Prostate gland (tissue), 2 donors: ENCODE measurements at regions not wholly inside any gene's neighbourhood (a gene's known extent, or its start where the extent isn't known, plus 50 kb on each side); places are given as distances from the start of the nearest gene placed in this dataset.

Experiments
- DNase-seq: peaks from one replicate; pipeline ENCODE4 v3.0.0-alpha.2; 2019; ENCODE audit warnings: low spot score
- H3K27ac ChIP-seq, 2 donors: fragments of 200-600 bp; sonication (generic); 2 replicates each; pipeline ENCODE4 v1.5.1; 2017 to 2019
- H3K27me3 ChIP-seq: fragments of 200-600 bp; sonication (generic); replicated peaks from 2 replicates; pipeline ENCODE4 v1.5.1; 2019; ENCODE audit not compliant: insufficient read depth
- H3K36me3 ChIP-seq, 2 donors: fragments of 200-600 bp; sonication (generic); 1 replicate in 1 of 2; 2 replicates in 1 of 2; pipeline versions ENCODE4 v1.5.1 to v1.8.1; 2017 to 2019
- H3K4me1 ChIP-seq: fragments of 200-600 bp; sonication (generic); replicated peaks from 2 replicates; pipeline ENCODE4 v1.5.1; 2019
- H3K4me3 ChIP-seq, 2 donors: fragments of 200-600 bp; sonication (generic); 2 replicates each; pipeline ENCODE4 v1.5.1; 2017 to 2019
- H3K9me3 ChIP-seq: fragments of 200-600 bp; sonication (generic); 2 replicates; pipeline ENCODE4 v1.5.1; 2017
- POLR2A ChIP-seq: fragments of 450-650 bp; IDR thresholded peaks from one replicate; pipeline ENCODE4 v1.6.1; 2016; ENCODE audit warnings: antibody characterized with exemption, mild to moderate bottlenecking
- POLR2AphosphoS5 ChIP-seq: sonication (generic); formaldehyde crosslinking; IDR thresholded peaks from one replicate; pipeline ENCODE4 v1.6.1; 2017; ENCODE audit warnings: antibody characterized with exemption
- WGBS: methylation state at CpG from one replicate; pipeline ENCODE4 v1.1.5; 2018; 5-methylcytosine and 5-hydroxymethylcytosine counted together
- intact Hi-C: fragments of 100-400 bp; cut with DNase I; formaldehyde crosslinking; loops from one replicate; pipeline ENCODE4 v1.14.2; 2022
- TF ChIP-seq, protein P1 (sequence below), 4 experiments: fragments of 200-600 bp in 2 of 4; fragments of 450-650 bp in 2 of 4; sonication (generic) in 2 of 4; IDR thresholded peaks; 1 replicate in 3 of 4; 2 replicates in 1 of 4; pipeline ENCODE4 v1.5.1; 2016 to 2019; ENCODE audit warnings: antibody characterized with exemption in 4 of 4, mild to moderate bottlenecking in 2 of 4, moderate library complexity in 2 of 4

DNA sequence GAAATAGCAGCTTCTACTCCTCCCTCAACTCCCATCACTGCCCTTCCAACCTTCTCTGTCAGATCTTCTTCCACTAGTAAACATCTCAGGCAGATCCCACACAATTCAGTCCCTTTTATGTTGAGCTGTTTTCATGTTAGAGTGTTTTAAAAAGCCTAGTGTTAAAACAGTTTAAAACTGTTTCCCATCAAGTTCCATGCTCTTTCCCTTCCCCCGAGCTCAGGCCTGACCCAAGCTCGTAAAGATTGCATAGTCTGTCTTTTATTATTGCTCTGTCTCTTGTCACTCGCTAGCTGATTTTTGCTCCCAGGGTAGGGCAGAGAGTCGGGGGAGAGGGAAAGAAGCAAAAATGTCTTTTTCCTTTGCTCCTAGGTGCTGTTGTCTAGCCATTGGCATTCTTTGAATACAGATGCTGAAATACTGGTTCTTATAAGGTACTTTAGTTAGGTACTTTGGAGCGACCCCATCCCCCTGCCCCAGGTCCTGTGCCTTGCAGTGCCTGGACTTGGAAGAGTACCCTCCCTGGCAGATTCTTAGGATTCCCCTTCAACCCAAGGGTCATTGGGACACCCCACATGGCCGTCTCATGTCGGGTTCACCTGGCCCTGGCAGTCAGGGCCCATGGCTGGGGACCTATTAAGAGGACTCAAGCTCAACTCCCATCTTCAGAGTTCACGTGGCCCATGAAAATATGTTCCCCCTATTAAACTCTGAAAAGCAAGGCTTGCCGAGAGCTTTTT lies 101.2 kb upstream of the ARMC2 start:
- Histone ChIP-seq H3K4me1 (no peaks in the 10 kb centered on the region), H3K9me3 (no peaks in the 10 kb centered on the region), H3K36me3 (no peaks in the 10 kb centered on the region), H3K27me3 (no peaks in the 10 kb centered on the region), H3K4me3 (no peak overlapping the region), H3K27ac (no peak overlapping the region)
- intact Hi-C loops, result no loop called here
- 75% methylated on average over 9 of the region's 9 CpGs for WGBS
- DNase-seq, result no peak
- TF ChIP-seq POLR2AphosphoS5, result no peak
- no peak for TF ChIP-seq POLR2A
- TF ChIP-seq, protein P1, sequence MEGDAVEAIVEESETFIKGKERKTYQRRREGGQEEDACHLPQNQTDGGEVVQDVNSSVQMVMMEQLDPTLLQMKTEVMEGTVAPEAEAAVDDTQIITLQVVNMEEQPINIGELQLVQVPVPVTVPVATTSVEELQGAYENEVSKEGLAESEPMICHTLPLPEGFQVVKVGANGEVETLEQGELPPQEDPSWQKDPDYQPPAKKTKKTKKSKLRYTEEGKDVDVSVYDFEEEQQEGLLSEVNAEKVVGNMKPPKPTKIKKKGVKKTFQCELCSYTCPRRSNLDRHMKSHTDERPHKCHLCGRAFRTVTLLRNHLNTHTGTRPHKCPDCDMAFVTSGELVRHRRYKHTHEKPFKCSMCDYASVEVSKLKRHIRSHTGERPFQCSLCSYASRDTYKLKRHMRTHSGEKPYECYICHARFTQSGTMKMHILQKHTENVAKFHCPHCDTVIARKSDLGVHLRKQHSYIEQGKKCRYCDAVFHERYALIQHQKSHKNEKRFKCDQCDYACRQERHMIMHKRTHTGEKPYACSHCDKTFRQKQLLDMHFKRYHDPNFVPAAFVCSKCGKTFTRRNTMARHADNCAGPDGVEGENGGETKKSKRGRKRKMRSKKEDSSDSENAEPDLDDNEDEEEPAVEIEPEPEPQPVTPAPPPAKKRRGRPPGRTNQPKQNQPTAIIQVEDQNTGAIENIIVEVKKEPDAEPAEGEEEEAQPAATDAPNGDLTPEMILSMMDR (IDR thresholded peaks at IDR 0.05), result no peak

DNA sequence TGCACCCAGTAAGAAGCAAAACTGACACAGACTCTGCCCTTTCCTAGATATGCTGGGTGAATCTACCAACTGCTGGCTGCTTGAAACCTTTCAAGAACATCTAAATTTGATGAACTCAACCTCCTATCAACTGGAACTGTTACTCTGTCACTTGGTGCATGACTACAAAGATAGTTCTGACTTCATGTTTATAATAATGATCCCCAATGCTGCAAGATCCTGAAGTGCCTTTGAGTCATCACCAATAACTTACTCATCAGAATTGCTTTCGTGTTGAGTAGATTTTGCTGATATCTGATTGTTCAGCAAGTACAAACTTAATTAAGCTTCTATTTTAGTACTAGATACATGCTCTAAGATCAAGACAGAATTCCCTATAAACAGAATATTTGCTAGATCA lies 100.2 kb upstream of the ARMC2 start:
- TF ChIP-seq, protein P1 (IDR thresholded peaks at IDR 0.05), result no peak
- no peak for TF ChIP-seq POLR2AphosphoS5
- no peak for TF ChIP-seq POLR2A
- Histone ChIP-seq H3K4me1 (no peaks in the 10 kb centered on the region), H3K4me3 (no peak overlapping the region), H3K27ac (no peak overlapping the region), H3K36me3 (no peaks in the 10 kb centered on the region), H3K9me3 (no peaks in the 10 kb centered on the region), H3K27me3 (no peaks in the 10 kb centered on the region)
- intact Hi-C loops, result no loop called here
- DNase-seq, result no peak
- 84% methylated on average over 1 of the region's 1 CpG for WGBS

DNA sequence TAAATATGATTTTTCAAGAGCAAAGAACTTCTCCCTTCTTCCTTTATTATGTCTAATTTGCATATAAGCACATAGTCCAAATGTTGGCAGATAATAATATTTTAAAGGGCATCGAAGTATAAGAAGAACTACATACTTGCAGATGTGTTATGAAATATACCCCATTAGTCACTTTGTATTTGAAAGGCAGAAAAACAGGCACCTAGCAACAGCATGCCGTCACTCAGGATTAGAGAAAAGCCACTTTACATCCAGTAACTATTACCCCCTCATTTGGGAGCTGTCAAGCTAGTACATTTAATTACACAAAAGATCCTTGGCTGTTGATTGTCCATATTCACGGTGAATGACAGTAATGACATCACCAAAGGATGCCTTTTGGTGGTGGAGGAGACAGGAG lies 99.3 kb upstream of the ARMC2 start:
- Histone ChIP-seq H3K27me3 (no peaks in the 10 kb centered on the region), H3K4me3 (no peak overlapping the region), H3K4me1 (no peaks in the 10 kb centered on the region), H3K36me3 (no peaks in the 10 kb centered on the region), H3K9me3 (no peaks in the 10 kb centered on the region), H3K27ac (no peak overlapping the region)
- intact Hi-C loops, result no loop called here
- DNase-seq, result no peak
- 91% methylated on average over 3 of the region's 3 CpGs for WGBS
- no peak for TF ChIP-seq POLR2A
- TF ChIP-seq POLR2AphosphoS5, result no peak
- TF ChIP-seq, protein P1 (IDR thresholded peaks at IDR 0.05), result no peak

GRCh38 chr6:108750801-108751200 lies 97.4 kb upstream of the ARMC2 start:
- Histone ChIP-seq H3K9me3 (no peaks in the 10 kb centered on the region), H3K27ac (no peak overlapping the region), H3K4me3 (no peak overlapping the region), H3K36me3 (no peaks in the 10 kb centered on the region), H3K4me1 (no peaks in the 10 kb centered on the region), H3K27me3 (no peaks in the 10 kb centered on the region)
- intact Hi-C loops, result no loop called here
- no peak for DNase-seq
- WGBS, result 92% methylated on average over 8 of the region's 8 CpGs
- TF ChIP-seq, protein P1 (IDR thresholded peaks at IDR 0.05), result no peak
- TF ChIP-seq POLR2A (no peak), POLR2AphosphoS5 (no peak)

DNA sequence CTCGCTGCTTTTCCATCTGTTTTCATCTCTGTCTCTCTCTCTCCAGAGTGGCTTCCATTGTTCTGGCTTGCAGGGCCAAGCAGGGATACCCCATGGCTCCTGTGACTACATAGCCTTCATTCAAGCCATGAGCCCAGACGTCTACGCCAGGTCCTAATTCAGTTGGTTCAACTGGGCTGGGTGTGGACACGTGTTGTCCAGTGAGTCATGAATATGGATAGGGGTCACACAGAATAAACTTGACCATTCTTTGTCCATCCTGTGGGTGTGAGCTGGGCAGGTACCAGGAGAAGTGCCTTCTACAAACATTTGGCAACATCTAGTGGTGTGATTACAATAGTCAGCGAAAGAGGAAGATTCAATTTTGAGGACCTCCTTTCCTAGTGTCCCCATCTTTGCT lies 96.9 kb upstream of the ARMC2 start:
- Histone ChIP-seq H3K36me3 (no peaks in the 10 kb centered on the region), H3K4me3 (no peak overlapping the region), H3K27me3 (no peaks in the 10 kb centered on the region), H3K27ac (no peak overlapping the region), H3K4me1 (no peaks in the 10 kb centered on the region), H3K9me3 (no peaks in the 10 kb centered on the region)
- DNase-seq, result no peak
- intact Hi-C loops, result no loop called here
- TF ChIP-seq POLR2A (no peak), POLR2AphosphoS5 (no peak)
- TF ChIP-seq, protein P1 (IDR thresholded peaks at IDR 0.05), result no peak
- WGBS, result 94% methylated on average over 5 of the region's 5 CpGs
